Calu3 (cell line): ENCODE measurements at regions not wholly inside any gene's neighbourhood (a gene's known extent, or its start where the extent isn't known, plus 50 kb on each side); places are given as distances from the start of the nearest gene placed in this dataset.

ENCODE experiments used
- BruUV-seq: library from RNA; stranded (reverse); fragments of 400-500 nt; replicated peaks from 2 replicates; lab custom pipeline; 2021; lab: Mats Ljungman, UMichigan
- CTCF ChIA-PET: fragments of 300-600 bp; sonication (Branson Sonifier 250); formaldehyde crosslinking; loops from one replicate; lab custom pipeline; 2022; ENCODE audit warnings: antibody characterized with exemption; lab: Charles Lee
- DNase-seq: peaks from one replicate; pipeline ENCODE4 v3.0.0; 2022
- H3K27ac Mint-ChIP-seq: one replicate; pipeline ENCODE4 v1.8.0; 2022; ENCODE audit warnings: mixed read lengths; ENCODE audit not compliant: unreplicated experiment
- H3K27me3 Mint-ChIP-seq: one replicate; pipeline ENCODE4 v1.8.0; 2022; ENCODE audit warnings: mixed read lengths; ENCODE audit not compliant: unreplicated experiment
- H3K36me3 Mint-ChIP-seq: one replicate; pipeline ENCODE4 v1.8.0; 2022; ENCODE audit warnings: mild to moderate bottlenecking, moderate library complexity, mixed read lengths; ENCODE audit not compliant: insufficient read depth, unreplicated experiment
- H3K4me1 Mint-ChIP-seq: one replicate; pipeline ENCODE4 v1.8.0; 2022; ENCODE audit warnings: mild to moderate bottlenecking, low read depth, mixed read lengths; ENCODE audit not compliant: unreplicated experiment
- H3K4me3 Mint-ChIP-seq: one replicate; pipeline ENCODE4 v1.8.0; 2022; ENCODE audit warnings: mild to moderate bottlenecking, low read depth, moderate library complexity, mixed read lengths; ENCODE audit not compliant: unreplicated experiment
- H3K9me3 Mint-ChIP-seq: one replicate; pipeline ENCODE4 v1.8.0; 2022; ENCODE audit warnings: low read depth, mixed read lengths; ENCODE audit not compliant: unreplicated experiment
- intact Hi-C: fragments of 100-400 bp; cut with micrococcal nuclease; formaldehyde crosslinking; loops from one replicate; pipeline ENCODE4 v1.10.0; 2022; ENCODE audit not compliant: unreplicated experiment
- TF ChIP-seq, protein P1 (sequence below): fragments of 200-600 bp; IDR thresholded peaks from one replicate; pipeline ENCODE4 v1.8.0; 2022; ENCODE audit warnings: antibody characterized with exemption; ENCODE audit not compliant: unreplicated experiment

DNA sequence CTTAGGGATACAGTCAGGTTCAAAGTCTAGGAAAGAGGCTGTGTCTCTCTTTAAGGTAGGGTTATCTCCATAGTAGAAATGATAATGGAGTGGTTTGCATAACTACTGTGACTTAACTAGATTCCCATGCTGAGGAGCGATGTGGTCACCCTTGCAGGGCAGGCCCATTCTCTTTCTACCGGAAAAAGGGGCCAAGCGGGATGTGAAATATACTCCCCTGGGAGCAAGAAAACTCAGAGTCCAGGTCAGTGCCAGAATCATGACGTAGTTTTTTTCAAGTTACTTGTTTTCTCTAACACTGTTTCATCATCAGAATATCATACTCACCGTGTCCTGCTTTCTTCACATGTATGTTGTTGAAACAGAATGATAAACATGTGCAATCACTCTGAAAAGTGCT is 649.0 kb upstream of the ANKRD30A start:
- Mint-ChIP-seq H3K9me3 (no peaks in the 10 kb centered on the region), H3K27ac (no peak overlapping the region), H3K27me3 (no peaks in the 10 kb centered on the region), H3K4me3 (no peak overlapping the region), H3K36me3 (no peaks in the 10 kb centered on the region), H3K4me1 (no peaks in the 10 kb centered on the region)
- intact Hi-C loops: no loop called here
- no peak for DNase-seq
- no TSS peak for BruUV-seq
- CTCF ChIA-PET: no interaction called here
- TF ChIP-seq, protein P1, sequence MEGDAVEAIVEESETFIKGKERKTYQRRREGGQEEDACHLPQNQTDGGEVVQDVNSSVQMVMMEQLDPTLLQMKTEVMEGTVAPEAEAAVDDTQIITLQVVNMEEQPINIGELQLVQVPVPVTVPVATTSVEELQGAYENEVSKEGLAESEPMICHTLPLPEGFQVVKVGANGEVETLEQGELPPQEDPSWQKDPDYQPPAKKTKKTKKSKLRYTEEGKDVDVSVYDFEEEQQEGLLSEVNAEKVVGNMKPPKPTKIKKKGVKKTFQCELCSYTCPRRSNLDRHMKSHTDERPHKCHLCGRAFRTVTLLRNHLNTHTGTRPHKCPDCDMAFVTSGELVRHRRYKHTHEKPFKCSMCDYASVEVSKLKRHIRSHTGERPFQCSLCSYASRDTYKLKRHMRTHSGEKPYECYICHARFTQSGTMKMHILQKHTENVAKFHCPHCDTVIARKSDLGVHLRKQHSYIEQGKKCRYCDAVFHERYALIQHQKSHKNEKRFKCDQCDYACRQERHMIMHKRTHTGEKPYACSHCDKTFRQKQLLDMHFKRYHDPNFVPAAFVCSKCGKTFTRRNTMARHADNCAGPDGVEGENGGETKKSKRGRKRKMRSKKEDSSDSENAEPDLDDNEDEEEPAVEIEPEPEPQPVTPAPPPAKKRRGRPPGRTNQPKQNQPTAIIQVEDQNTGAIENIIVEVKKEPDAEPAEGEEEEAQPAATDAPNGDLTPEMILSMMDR: no peak

DNA sequence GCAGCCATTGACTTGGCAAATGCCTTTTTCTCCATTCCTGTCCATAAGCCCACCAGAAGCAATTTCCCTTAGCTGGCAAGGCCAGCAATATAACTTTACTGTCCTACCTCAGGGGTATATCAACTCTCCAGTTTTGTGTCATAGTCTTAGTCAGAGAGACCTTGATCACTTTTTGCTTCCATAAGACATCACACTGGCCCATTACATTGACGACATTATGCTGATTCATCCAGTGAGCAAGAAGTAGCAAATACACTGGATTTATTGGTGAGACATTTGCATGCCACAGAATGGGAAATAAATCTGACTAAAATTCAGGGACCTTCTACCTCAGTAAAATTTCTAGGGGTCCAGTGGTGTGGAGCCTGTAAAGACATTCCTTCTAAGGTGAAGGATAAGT is 649.7 kb upstream of the ANKRD30A start:
- BruUV-seq: no TSS peak
- H3K27me3 Mint-ChIP-seq: no peaks in the 10 kb centered on the region
- intact Hi-C loops: no loop called here
- CTCF ChIA-PET: no interaction called here
- TF ChIP-seq, protein P1: no peak
- no peak overlapping the region for H3K27ac Mint-ChIP-seq
- no peaks in the 10 kb centered on the region for H3K4me1 Mint-ChIP-seq
- H3K36me3 Mint-ChIP-seq: no peaks in the 10 kb centered on the region
- no peaks in the 10 kb centered on the region for H3K9me3 Mint-ChIP-seq
- DNase-seq: no peak
- no peak overlapping the region for H3K4me3 Mint-ChIP-seq

DNA sequence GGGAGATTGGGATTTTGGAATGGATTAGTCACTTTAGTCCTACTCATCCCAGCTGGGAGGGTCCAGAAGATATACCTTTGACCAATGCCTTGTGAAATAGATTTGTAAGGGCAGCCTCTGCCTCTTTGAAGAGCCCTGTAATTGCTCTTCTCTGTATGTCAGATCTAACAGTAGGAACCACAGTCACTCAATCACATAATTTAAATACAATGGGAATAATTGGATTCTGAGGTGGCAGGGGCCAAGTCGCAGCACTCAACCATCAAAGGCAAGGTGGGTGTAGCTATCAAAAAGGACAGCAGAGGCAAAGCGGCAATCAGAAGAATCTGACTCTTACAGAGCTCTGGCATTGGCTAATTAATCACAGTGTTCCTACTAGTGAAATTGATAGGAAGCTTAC is 650.9 kb upstream of the ANKRD30A start:
- H3K4me3 Mint-ChIP-seq: no peak overlapping the region
- intact Hi-C loops: no loop called here
- CTCF ChIA-PET: no interaction called here
- no peaks in the 10 kb centered on the region for H3K9me3 Mint-ChIP-seq
- TF ChIP-seq, protein P1: no peak
- no peaks in the 10 kb centered on the region for H3K4me1 Mint-ChIP-seq
- no peak for DNase-seq
- BruUV-seq: no TSS peak
- no peak overlapping the region for H3K27ac Mint-ChIP-seq
- no peaks in the 10 kb centered on the region for H3K27me3 Mint-ChIP-seq
- H3K36me3 Mint-ChIP-seq: no peaks in the 10 kb centered on the region

DNA sequence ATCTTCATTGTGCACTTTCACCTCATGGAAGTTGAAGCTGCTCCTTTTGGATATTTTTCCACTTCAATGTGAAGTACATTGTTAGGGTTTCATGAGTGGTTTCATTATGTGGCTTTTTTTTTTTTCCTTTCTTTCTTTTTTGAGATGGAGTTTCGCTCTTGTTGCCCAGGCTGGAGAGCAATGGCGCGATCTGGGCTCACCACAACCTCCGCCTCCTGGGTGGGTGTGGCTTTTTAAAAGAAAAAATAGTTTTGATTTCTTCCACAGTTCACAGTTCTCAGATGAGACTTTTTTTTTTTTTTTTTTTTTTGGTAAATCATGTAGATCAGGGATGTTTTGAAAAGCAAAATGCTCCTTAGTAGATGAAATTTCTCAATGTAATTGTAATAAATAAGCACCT is 652.3 kb upstream of the ANKRD30A start:
- CTCF ChIA-PET: no interaction called here
- Mint-ChIP-seq H3K9me3 (peaks cover 4% of the 10 kb centered on the region), H3K4me3 (no peak overlapping the region), H3K27ac (no peak overlapping the region), H3K36me3 (no peaks in the 10 kb centered on the region), H3K4me1 (no peaks in the 10 kb centered on the region), H3K27me3 (no peaks in the 10 kb centered on the region)
- intact Hi-C loops: no loop called here
- TF ChIP-seq, protein P1: no peak
- DNase-seq: no peak
- no TSS peak for BruUV-seq

DNA sequence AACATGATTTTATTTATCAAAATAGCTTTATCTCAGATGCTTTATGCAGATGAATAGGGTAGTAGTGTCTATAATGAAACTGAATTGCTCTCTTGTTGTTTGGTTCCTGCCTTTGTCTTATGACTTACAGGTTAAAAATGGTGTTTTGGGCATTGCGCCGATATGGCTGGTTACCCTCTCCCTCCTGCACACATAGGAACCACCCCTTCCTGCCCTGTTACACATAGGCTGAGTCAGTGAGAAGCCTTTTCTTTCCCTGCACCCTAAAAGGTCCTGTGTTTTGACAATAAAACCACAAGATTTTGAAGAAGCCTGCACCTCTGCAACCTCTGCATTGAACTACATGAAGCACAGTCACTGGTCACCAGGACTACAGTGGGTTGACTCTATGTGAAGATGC is 655.8 kb upstream of the ANKRD30A start:
- CTCF ChIA-PET: no interaction called here
- H3K4me1 Mint-ChIP-seq: no peaks in the 10 kb centered on the region
- peaks cover 4% of the 10 kb centered on the region for H3K9me3 Mint-ChIP-seq
- no peaks in the 10 kb centered on the region for H3K27me3 Mint-ChIP-seq
- H3K36me3 Mint-ChIP-seq: no peaks in the 10 kb centered on the region
- H3K27ac Mint-ChIP-seq: no peak overlapping the region
- no peak for DNase-seq
- intact Hi-C loops: no loop called here
- H3K4me3 Mint-ChIP-seq: no peak overlapping the region
- BruUV-seq: no TSS peak
- TF ChIP-seq, protein P1: no peak
